GM12878 (cell line): ENCODE measurements at regions not wholly inside any gene's neighbourhood (a gene's known extent, or its start where the extent isn't known, plus 50 kb on each side); places are given as distances from the start of the nearest gene placed in this dataset.

Experiments
- ATAC-seq: fragments of 200-7000 bp; cut with Tn5 transposase; 3 replicates; pipeline ENCODE4 v1.9.1; 2020; ENCODE audit warnings: mild to moderate bottlenecking, moderate library complexity
- BruUV-seq: library from RNA; stranded (reverse); fragments of 400-500 nt; replicated peaks from 2 replicates; lab custom pipeline; 2021; lab: Mats Ljungman, UMichigan
- CTCF ChIA-PET: fragments of 300-600 bp; sonication (Branson Sonifier 250); formaldehyde crosslinking; extraction: SDS; loops from one replicate; lab custom pipeline; 2021; ENCODE audit warnings: inconsistent platforms; lab: Yijun Ruan, JAX
- POLR2A ChIA-PET: fragments of 350-600 bp; formaldehyde crosslinking; extraction: SDS; loops from one replicate; lab custom pipeline; 2021; ENCODE audit warnings: inconsistent platforms; lab: Charles Lee
- RAD21 ChIA-PET: fragments of 300-600 bp; sonication (Branson Sonifier 250); formaldehyde crosslinking; loops from one replicate; lab custom pipeline; 2023; ENCODE audit warnings: antibody characterized with exemption; ENCODE audit not compliant: unreplicated experiment; lab: Charles Lee
- SMC1A ChIA-PET: fragments of 300-600 bp; sonication (Branson Sonifier 250); formaldehyde crosslinking; loops from one replicate; lab custom pipeline; 2023; ENCODE audit not compliant: unreplicated experiment, uncharacterized antibody; lab: Charles Lee
- DNase-seq: peaks from one replicate; pipeline ENCODE4 v3.0.0-alpha.2; 2011; ENCODE audit warnings: low read depth, low spot score
- FAIRE-seq: peaks from 3 replicates; lab custom pipeline; 2011; peaks lifted over from hg19 to GRCh38; lab: Jason Lieb, UNC
- H2AFZ ChIP-seq: 2 replicates; pipeline ENCODE4 v1.6.0; 2011; ENCODE audit warnings: low read depth, low read length, control low read depth; ENCODE audit not compliant: control insufficient read depth
- H3K27ac ChIP-seq: 2 replicates; pipeline ENCODE4 v1.5.1; 2011; ENCODE audit warnings: control low read depth; ENCODE audit not compliant: control insufficient read depth, insufficient read depth
- H3K27me3 ChIP-seq, 2 experiments: replicated peaks in 1 of 2; 2 replicates each; pipeline versions ENCODE4 v1.6.0 to v1.6.1; 2011; ENCODE audit warnings: low read length in 1 of 2; ENCODE audit not compliant: control insufficient read depth in 2 of 2, insufficient read depth in 2 of 2
- H3K36me3 ChIP-seq, 2 experiments: 2 replicates each; pipeline ENCODE4 v1.5.1; 2011; ENCODE audit warnings: low read length in 1 of 2; ENCODE audit not compliant: control insufficient read depth in 2 of 2, insufficient read depth in 2 of 2
- H3K4me1 ChIP-seq: 2 replicates; pipeline ENCODE4 v1.6.1; 2011; ENCODE audit warnings: mild to moderate bottlenecking, low read length, moderate library complexity, mixed read lengths; ENCODE audit not compliant: control insufficient read depth, insufficient read depth
- H3K4me2 ChIP-seq: 2 replicates; pipeline ENCODE4 v1.6.0; 2011; ENCODE audit warnings: control low read depth; ENCODE audit not compliant: control insufficient read depth, insufficient read depth
- H3K4me3 ChIP-seq: fragments of 200-600 bp; sonication (generic); 2 replicates; pipeline ENCODE4 v1.5.1; 2016
- H3K79me2 ChIP-seq: 2 replicates; pipeline ENCODE4 v1.6.0; 2011; ENCODE audit warnings: low read length; ENCODE audit not compliant: control insufficient read depth, insufficient read depth
- H3K9ac ChIP-seq: 2 replicates; pipeline ENCODE4 v1.8.0; 2011; ENCODE audit warnings: low read length, control low read depth, mixed read lengths; ENCODE audit not compliant: control insufficient read depth, insufficient read depth
- H3K9me3 ChIP-seq: replicated peaks from 3 replicates; pipeline ENCODE4 v1.5.1; 2011; ENCODE audit warnings: mild to moderate bottlenecking, low read length; ENCODE audit not compliant: control insufficient read depth, insufficient read depth
- H4K20me1 ChIP-seq: 2 replicates; pipeline ENCODE4 v1.6.0; 2011; ENCODE audit not compliant: control insufficient read depth, insufficient read depth
- ASH2L ChIP-seq: fragments of 300-600, 200-600 bp; sonication (generic); IDR thresholded peaks from 2 replicates; pipeline ENCODE4 v1.6.1; 2017; ENCODE audit warnings: low read depth, mild to moderate bottlenecking, borderline replicate concordance
- BCL11A ChIP-seq: IDR thresholded peaks from 2 replicates; pipeline ENCODE4 v1.6.1; 2011; ENCODE audit warnings: low read depth, low read length
- ETV6 ChIP-seq, 2 experiments: fragments of 450-650 bp in 1 of 2; IDR thresholded peaks in 1 of 2; conservative IDR thresholded peaks in 1 of 2; 2 replicates each; pipeline ENCODE4 v1.6.1; 2014; ENCODE audit warnings: antibody characterized with exemption in 1 of 2, borderline replicate concordance in 1 of 2, low read depth in 1 of 2, mild to moderate bottlenecking in 1 of 2, moderate library complexity in 1 of 2
- EZH2 ChIP-seq: IDR thresholded peaks from 2 replicates; pipeline ENCODE4 v1.6.1; 2012; ENCODE audit warnings: low read depth, mild to moderate bottlenecking, control low read depth, inconsistent platforms, low read length, borderline replicate concordance; ENCODE audit not compliant: control insufficient read depth
- FOS ChIP-seq: IDR thresholded peaks from 3 replicates; pipeline ENCODE4 v1.6.1; 2011; ENCODE audit warnings: borderline replicate concordance; ENCODE audit not compliant: insufficient read length; ENCODE audit errors: extremely low read depth
- NBN ChIP-seq: fragments of 450-650 bp; IDR thresholded peaks from 2 replicates; pipeline ENCODE4 v1.6.1; 2016
- POLR2A ChIP-seq: IDR thresholded peaks from 2 replicates; pipeline ENCODE4 v1.6.1; 2011; ENCODE audit warnings: low read depth, mild to moderate bottlenecking, low read length
- SMAD1 ChIP-seq: fragments of 450-650 bp; IDR thresholded peaks from 2 replicates; pipeline ENCODE4 v1.6.1; 2018; ENCODE audit warnings: mild to moderate bottlenecking, low read depth; ENCODE audit not compliant: partially characterized antibody
- SMARCA5 ChIP-seq: fragments of 450-650 bp; IDR thresholded peaks from 2 replicates; pipeline ENCODE4 v1.6.1; 2017; ENCODE audit warnings: mild to moderate bottlenecking
- SMC3 ChIP-seq: IDR thresholded peaks from 2 replicates; pipeline ENCODE4 v1.6.1; 2011; ENCODE audit warnings: low read length, improper control_type of control experiment, borderline replicate concordance
- SREBF1 ChIP-seq: IDR thresholded peaks from 2 replicates; pipeline ENCODE4 v1.6.1; 2012; ENCODE audit warnings: mild to moderate bottlenecking, low read length
- SREBF2 ChIP-seq: IDR thresholded peaks from 2 replicates; pipeline ENCODE4 v1.6.1; 2012; ENCODE audit warnings: mild to moderate bottlenecking, low read length
- YY1 ChIP-seq: IDR thresholded peaks from 2 replicates; pipeline ENCODE4 v1.6.1; 2011; ENCODE audit warnings: low read depth, mild to moderate bottlenecking, low read length
- ZNF687 ChIP-seq: fragments of 450-650 bp; IDR thresholded peaks from 2 replicates; pipeline ENCODE4 v1.6.1; 2017; ENCODE audit warnings: mild to moderate bottlenecking, moderate library complexity
- ZSCAN29 ChIP-seq: fragments of 450-650 bp; IDR thresholded peaks from 2 replicates; pipeline ENCODE4 v1.6.1; 2017; ENCODE audit warnings: mild to moderate bottlenecking, moderate library complexity
- WGBS: methylation state at CpG from one replicate; pipeline ENCODE4 v1.1.6; 2016; ENCODE audit warnings: low lambda C conversion rate; ENCODE audit not compliant: insufficient replicate concordance, insufficient coverage; ENCODE audit errors: missing lambda C conversion rate; 5-methylcytosine and 5-hydroxymethylcytosine counted together
- in situ Hi-C: fragments of 300-500 bp; cut with MboI; formaldehyde crosslinking; loops from 9 replicates; pipeline ENCODE4 v1.14.3; 2018; ENCODE audit warnings: mixed read lengths
- intact Hi-C: fragments of 100-400 bp; cut with micrococcal nuclease; formaldehyde crosslinking; loops from one replicate; pipeline ENCODE4 v1.14.2; 2022; ENCODE audit not compliant: unreplicated experiment
- TF ChIP-seq, protein P1 (sequence below): IDR thresholded peaks from 2 replicates; pipeline ENCODE4 v1.6.1; 2012; ENCODE audit warnings: low read depth, low read length, improper control_type of control experiment
- TF ChIP-seq, protein P2 (sequence below): IDR thresholded peaks from 2 replicates; pipeline ENCODE4 v1.6.1; 2012; ENCODE audit warnings: improper control_type of control experiment, low read depth, low read length; ENCODE audit not compliant: insufficient replicate concordance

DNA sequence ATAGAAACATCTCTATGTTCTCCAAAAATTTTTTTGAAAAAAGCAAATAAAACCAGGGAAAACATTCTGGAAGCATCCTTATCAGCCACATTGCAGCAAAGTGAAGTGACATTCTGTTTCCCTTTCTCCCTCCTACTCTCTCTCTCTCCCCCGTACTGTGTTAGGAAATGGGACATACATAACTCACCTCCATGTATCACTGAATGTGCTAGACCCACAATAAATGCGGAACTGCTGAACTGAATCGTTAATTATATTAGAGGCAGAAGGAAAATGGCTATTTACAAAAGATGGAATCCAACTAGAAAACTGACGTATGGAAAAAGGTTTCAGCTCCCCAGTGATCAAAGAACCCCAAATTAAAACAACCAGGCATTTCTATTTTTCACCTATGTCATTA lies 129.8 kb downstream of the MINAR1 start:
- 22% methylated on average over 4 of the region's 4 CpGs for WGBS
- no peak for FAIRE-seq
- CTCF ChIA-PET: interaction anchor here (0.7 kb wide), 1 partner anchor 27 kb away, joined by 3 read pairs; no protein-coding TSS in a partner anchor
- TF ChIP-seq ETV6 (conservative IDR thresholded peaks at IDR 0.05 in 1 of 2, IDR thresholded peaks at IDR 0.05 in 1 of 2; ENCODE audit: borderline replicate concordance in 1 of 2, low read depth in 1 of 2): no peak
- TF ChIP-seq EZH2: no peak
- TF ChIP-seq, protein P1, sequence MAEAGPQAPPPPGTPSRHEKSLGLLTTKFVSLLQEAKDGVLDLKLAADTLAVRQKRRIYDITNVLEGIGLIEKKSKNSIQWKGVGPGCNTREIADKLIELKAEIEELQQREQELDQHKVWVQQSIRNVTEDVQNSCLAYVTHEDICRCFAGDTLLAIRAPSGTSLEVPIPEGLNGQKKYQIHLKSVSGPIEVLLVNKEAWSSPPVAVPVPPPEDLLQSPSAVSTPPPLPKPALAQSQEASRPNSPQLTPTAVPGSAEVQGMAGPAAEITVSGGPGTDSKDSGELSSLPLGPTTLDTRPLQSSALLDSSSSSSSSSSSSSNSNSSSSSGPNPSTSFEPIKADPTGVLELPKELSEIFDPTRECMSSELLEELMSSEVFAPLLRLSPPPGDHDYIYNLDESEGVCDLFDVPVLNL: no peak
- TF ChIP-seq ZNF687: no peak
- no peak for TF ChIP-seq SMARCA5
- no peak for TF ChIP-seq NBN
- no peak for TF ChIP-seq FOS
- TF ChIP-seq POLR2A: no peak
- no peak for TF ChIP-seq BCL11A
- TF ChIP-seq, protein P2, sequence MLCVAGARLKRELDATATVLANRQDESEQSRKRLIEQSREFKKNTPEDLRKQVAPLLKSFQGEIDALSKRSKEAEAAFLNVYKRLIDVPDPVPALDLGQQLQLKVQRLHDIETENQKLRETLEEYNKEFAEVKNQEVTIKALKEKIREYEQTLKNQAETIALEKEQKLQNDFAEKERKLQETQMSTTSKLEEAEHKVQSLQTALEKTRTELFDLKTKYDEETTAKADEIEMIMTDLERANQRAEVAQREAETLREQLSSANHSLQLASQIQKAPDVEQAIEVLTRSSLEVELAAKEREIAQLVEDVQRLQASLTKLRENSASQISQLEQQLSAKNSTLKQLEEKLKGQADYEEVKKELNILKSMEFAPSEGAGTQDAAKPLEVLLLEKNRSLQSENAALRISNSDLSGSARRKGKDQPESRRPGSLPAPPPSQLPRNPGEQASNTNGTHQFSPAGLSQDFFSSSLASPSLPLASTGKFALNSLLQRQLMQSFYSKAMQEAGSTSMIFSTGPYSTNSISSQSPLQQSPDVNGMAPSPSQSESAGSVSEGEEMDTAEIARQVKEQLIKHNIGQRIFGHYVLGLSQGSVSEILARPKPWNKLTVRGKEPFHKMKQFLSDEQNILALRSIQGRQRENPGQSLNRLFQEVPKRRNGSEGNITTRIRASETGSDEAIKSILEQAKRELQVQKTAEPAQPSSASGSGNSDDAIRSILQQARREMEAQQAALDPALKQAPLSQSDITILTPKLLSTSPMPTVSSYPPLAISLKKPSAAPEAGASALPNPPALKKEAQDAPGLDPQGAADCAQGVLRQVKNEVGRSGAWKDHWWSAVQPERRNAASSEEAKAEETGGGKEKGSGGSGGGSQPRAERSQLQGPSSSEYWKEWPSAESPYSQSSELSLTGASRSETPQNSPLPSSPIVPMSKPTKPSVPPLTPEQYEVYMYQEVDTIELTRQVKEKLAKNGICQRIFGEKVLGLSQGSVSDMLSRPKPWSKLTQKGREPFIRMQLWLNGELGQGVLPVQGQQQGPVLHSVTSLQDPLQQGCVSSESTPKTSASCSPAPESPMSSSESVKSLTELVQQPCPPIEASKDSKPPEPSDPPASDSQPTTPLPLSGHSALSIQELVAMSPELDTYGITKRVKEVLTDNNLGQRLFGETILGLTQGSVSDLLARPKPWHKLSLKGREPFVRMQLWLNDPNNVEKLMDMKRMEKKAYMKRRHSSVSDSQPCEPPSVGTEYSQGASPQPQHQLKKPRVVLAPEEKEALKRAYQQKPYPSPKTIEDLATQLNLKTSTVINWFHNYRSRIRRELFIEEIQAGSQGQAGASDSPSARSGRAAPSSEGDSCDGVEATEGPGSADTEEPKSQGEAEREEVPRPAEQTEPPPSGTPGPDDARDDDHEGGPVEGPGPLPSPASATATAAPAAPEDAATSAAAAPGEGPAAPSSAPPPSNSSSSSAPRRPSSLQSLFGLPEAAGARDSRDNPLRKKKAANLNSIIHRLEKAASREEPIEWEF: no peak
- TF ChIP-seq ASH2L: no peak
- no peak for TF ChIP-seq SREBF1
- TF ChIP-seq SMAD1: no peak
- no peak for TF ChIP-seq SMC3
- no peak for TF ChIP-seq YY1
- no peak for TF ChIP-seq SREBF2
- no peak for TF ChIP-seq ZSCAN29

More for the DNA sequence above, 129.8 kb downstream of the MINAR1 start:
- H3K79me2 ChIP-seq: no peaks in the 10 kb centered on the region
- SMC1A ChIA-PET: interaction anchor here (1.1 kb wide), 1 partner anchor 25 kb away, joined by 3 read pairs; no protein-coding TSS in a partner anchor
- intact Hi-C loops (no loop called here), in situ Hi-C loops (no loop called here)
- H3K9me3 ChIP-seq: no peaks in the 10 kb centered on the region
- POLR2A ChIA-PET: no interaction called here
- no peaks in the 10 kb centered on the region for H3K4me1 ChIP-seq
- H4K20me1 ChIP-seq: no peaks in the 10 kb centered on the region
- BruUV-seq: no TSS peak
- peaks cover 0 to 2% of the 10 kb centered on the region in 2 experiments; a peak in 2 of 4 replicates for H3K27me3 ChIP-seq
- no peak overlapping the region for H2AFZ ChIP-seq
- RAD21 ChIA-PET: no interaction called here
- no peak overlapping the region for H3K9ac ChIP-seq
- DNase-seq (no peak), ATAC-seq (no peak)
- H3K27ac ChIP-seq: no peak overlapping the region
- H3K36me3 ChIP-seq: no peaks in the 10 kb centered on the region
- H3K4me2 ChIP-seq: no peak overlapping the region
- H3K4me3 ChIP-seq: no peak overlapping the region
